ENCODE measurements at regions not wholly inside any gene's neighbourhood (a gene's known extent, or its start where the extent isn't known, plus 50 kb on each side); places are given as distances from the start of the nearest gene placed in this dataset.

DNA sequence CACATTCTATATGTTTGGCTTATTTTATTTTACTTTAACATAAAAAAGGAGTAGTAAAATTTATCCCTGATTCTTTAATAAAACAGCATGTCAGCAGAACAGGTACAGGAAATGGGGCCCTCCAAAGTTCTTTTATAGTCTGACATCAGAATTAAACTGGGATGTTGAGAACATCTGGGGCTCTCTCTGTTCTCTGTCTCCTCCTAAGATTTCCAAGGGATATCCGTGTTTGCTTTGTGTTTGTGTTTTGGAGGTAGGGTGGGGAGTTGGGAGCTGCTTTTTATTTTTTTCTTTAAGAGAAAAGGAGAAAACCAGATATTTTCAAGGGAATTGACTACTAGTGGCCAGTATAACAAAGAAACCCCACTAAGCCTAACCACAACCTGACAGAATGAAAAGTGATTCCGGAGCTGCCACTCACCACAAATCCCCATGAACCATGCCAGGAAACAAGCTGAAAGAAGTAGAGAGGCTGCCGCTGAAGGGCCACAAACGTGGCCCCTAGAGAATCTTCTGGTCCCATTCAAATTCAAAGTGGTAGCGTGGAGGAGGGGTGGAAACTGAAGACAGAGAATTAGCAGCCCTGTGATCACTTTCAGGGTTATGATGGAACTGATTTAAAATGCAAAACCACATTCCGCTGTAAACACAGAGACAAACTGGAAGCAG lies 369.6 kb upstream of the ADGRL2 start:
- no peaks in the 10 kb centered on the region for H3K27me3 Mint-ChIP-seq (ENCODE audit: unreplicated experiment)
- no peak overlapping the region for H3K27ac Mint-ChIP-seq (ENCODE audit: unreplicated experiment)
- no TSS peak for BruUV-seq (replicated peaks)
- H3K9me3 Mint-ChIP-seq (ENCODE audit: low read depth, unreplicated experiment) = peaks cover 9% of the 10 kb centered on the region
- H3K4me1 Mint-ChIP-seq (ENCODE audit: low read depth, unreplicated experiment) = peaks cover 42% of the 10 kb centered on the region
- CTCF ChIA-PET = no interaction called here
- intact Hi-C loops (cut with micrococcal nuclease; ENCODE audit: unreplicated experiment) = no loop called here
- H3K36me3 Mint-ChIP-seq (ENCODE audit: insufficient read depth, unreplicated experiment) = peaks cover 6% of the 10 kb centered on the region
- no peak overlapping the region for H3K4me3 Mint-ChIP-seq (ENCODE audit: low read depth, unreplicated experiment)
- no peak for DNase-seq
- TF ChIP-seq, protein P1, sequence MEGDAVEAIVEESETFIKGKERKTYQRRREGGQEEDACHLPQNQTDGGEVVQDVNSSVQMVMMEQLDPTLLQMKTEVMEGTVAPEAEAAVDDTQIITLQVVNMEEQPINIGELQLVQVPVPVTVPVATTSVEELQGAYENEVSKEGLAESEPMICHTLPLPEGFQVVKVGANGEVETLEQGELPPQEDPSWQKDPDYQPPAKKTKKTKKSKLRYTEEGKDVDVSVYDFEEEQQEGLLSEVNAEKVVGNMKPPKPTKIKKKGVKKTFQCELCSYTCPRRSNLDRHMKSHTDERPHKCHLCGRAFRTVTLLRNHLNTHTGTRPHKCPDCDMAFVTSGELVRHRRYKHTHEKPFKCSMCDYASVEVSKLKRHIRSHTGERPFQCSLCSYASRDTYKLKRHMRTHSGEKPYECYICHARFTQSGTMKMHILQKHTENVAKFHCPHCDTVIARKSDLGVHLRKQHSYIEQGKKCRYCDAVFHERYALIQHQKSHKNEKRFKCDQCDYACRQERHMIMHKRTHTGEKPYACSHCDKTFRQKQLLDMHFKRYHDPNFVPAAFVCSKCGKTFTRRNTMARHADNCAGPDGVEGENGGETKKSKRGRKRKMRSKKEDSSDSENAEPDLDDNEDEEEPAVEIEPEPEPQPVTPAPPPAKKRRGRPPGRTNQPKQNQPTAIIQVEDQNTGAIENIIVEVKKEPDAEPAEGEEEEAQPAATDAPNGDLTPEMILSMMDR (IDR thresholded peaks at IDR 0.05; ENCODE audit: unreplicated experiment) = no peak

DNA sequence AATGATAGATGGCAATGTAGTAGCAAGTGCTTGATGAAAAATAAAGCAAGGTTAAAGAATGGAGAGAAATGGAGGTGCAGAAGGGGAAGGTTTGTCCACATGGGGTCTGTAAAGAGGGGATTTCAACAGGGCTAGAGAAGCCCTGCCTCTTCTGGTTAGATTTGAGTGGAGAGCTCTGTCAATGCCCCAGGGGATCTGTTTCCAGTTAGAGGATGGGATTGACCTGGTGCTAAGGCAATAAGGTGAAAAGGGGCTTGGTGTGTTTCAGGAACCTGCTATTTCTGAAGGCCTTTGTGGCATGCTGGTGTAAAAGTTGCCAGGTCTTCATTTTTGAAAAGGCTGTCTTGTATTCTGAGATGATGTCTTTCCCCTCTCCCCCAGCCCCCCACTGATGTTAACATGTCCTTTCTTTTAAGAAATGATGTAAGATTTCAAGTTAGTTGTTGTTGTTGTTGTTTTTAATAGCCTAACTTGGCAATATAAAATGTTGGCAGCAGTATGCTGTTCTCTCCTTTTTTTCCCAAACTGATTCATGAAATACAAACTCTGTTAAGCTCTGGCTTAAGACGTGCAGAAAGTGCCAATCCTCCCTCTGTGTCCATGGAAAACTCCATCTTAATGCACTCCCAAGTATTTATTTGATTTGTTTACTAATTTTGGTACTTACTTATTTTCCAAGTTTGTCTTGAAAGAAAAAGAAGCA lies 370.3 kb upstream of the ADGRL2 start:
- Mint-ChIP-seq H3K27ac (ENCODE audit: unreplicated experiment) (peak overlapping the region; percentile 87), H3K27me3 (ENCODE audit: unreplicated experiment) (no peaks in the 10 kb centered on the region), H3K9me3 (ENCODE audit: low read depth, unreplicated experiment) (peaks cover 9% of the 10 kb centered on the region), H3K4me3 (ENCODE audit: low read depth, unreplicated experiment) (no peak overlapping the region), H3K4me1 (ENCODE audit: low read depth, unreplicated experiment) (peaks cover 42% of the 10 kb centered on the region), H3K36me3 (ENCODE audit: insufficient read depth, unreplicated experiment) (peaks cover 6% of the 10 kb centered on the region)
- DNase-seq = no peak
- CTCF ChIA-PET = no interaction called here
- intact Hi-C loops (cut with micrococcal nuclease; ENCODE audit: unreplicated experiment) = no loop called here
- TF ChIP-seq, protein P1 (IDR thresholded peaks at IDR 0.05; ENCODE audit: unreplicated experiment) = no peak
- no TSS peak for BruUV-seq (replicated peaks)

DNA sequence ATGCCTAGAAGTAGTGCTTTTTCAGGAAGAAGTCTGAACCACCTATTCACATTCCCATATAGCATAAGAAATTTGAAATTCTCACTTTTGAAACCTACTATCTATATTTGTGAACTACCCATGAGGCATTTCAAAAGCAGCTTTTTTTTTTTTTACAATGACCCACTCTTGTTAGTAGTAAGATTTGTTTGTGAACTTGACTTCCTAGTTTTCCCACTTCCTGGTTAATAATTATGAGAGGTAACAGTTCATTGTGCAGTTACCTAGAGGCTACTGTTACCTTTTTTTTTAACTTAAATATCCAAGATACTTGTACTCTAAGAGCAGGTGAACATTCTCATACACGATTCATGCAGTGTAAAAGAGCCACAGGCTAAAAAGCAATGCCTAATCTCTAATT lies 371.7 kb upstream of the ADGRL2 start:
- intact Hi-C loops (cut with micrococcal nuclease; ENCODE audit: unreplicated experiment) = no loop called here
- H3K27me3 Mint-ChIP-seq (ENCODE audit: unreplicated experiment) = no peaks in the 10 kb centered on the region
- no peak for DNase-seq
- CTCF ChIA-PET = interaction anchor here (0.6 kb wide), 3 partner anchors 27 to 1211 kb away, joined by 3 read pairs; no protein-coding TSS in a partner anchor
- peaks cover 42% of the 10 kb centered on the region for H3K4me1 Mint-ChIP-seq (ENCODE audit: low read depth, unreplicated experiment)
- BruUV-seq (replicated peaks) = no TSS peak
- TF ChIP-seq, protein P1 (IDR thresholded peaks at IDR 0.05; ENCODE audit: unreplicated experiment) = no peak
- peaks cover 9% of the 10 kb centered on the region for H3K9me3 Mint-ChIP-seq (ENCODE audit: low read depth, unreplicated experiment)
- peaks cover 6% of the 10 kb centered on the region for H3K36me3 Mint-ChIP-seq (ENCODE audit: insufficient read depth, unreplicated experiment)
- peak overlapping the region; percentile 87 for H3K27ac Mint-ChIP-seq (ENCODE audit: unreplicated experiment)
- H3K4me3 Mint-ChIP-seq (ENCODE audit: low read depth, unreplicated experiment) = peak overlapping the region; percentile 6

- H3K36me3 Mint-ChIP-seq (ENCODE audit: insufficient read depth, unreplicated experiment) = peaks cover 6% of the 10 kb centered on the region
- no peak overlapping the region for H3K4me3 Mint-ChIP-seq (ENCODE audit: low read depth, unreplicated experiment)
- no peaks in the 10 kb centered on the region for H3K27me3 Mint-ChIP-seq (ENCODE audit: unreplicated experiment)
- peaks cover 36% of the 10 kb centered on the region for H3K4me1 Mint-ChIP-seq (ENCODE audit: low read depth, unreplicated experiment)
- TF ChIP-seq, protein P1 (IDR thresholded peaks at IDR 0.05; ENCODE audit: unreplicated experiment) = no peak
- peaks cover 9% of the 10 kb centered on the region for H3K9me3 Mint-ChIP-seq (ENCODE audit: low read depth, unreplicated experiment)
- no TSS peak for BruUV-seq (replicated peaks)
- H3K27ac Mint-ChIP-seq (ENCODE audit: unreplicated experiment) = no peak overlapping the region
- no peak for DNase-seq
- CTCF ChIA-PET = no interaction called here
- intact Hi-C loops (cut with micrococcal nuclease; ENCODE audit: unreplicated experiment) = no loop called here
Measured at GRCh38 chr1:81424816-81425215, 375.9 kb upstream of the ADGRL2 start.
